ENCODE measurements at regions not wholly inside any gene's neighbourhood (a gene's known extent, or its start where the extent isn't known, plus 50 kb on each side); places are given as distances from the start of the nearest gene placed in this dataset.

DNA sequence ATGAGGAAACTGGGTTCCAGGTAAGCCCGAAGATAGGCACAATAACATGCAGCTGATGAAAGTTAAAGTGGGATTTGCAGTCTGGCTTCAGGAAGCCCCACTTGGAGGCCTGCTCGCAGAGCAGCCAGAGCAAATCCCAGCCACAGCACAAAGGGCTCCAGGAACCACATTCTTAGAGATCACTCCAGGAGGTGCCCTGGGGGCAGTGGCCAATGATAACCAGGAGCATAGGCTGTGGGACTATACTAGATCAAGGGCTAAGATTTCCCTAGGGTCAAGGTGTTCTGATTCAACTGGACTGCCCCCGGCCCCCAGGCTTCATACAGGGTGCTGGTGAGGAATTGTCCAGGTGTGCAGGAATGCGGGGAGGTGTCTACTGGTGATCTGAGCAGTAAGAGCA is 133.9 kb upstream of the PTPRT start:
- DNase-seq (no peak), ATAC-seq (no peak)
- intact Hi-C loops (cut with micrococcal nuclease) = no loop called here

DNA sequence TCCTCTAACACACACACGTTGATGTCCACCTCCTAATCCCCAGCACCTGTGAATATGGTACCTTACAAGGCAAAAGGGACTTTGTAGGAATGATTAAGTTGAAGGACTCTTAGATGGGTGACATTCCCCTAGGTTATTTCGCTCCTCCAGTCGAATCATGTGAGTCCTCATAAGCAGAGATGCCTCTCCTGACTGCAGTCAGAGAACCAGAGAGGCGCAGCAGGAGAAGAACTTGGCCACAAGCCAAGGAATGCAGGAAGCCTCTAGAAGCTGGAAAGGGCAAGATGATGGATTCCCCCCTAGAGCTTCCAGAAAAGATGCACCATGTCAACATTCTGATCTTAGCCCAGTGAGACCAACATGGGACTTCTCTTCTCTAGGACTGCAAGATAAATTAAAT is 133.1 kb upstream of the PTPRT start:
- intact Hi-C loops (cut with micrococcal nuclease) = no loop called here
- no peak for ATAC-seq
- DNase-seq = no peak

GRCh38 chr20:43320536-43320935 is 130.8 kb upstream of the PTPRT start:
- no peak for ATAC-seq
- intact Hi-C loops (cut with micrococcal nuclease) = no loop called here
- no peak for DNase-seq

GRCh38 chr20:43318755-43319297 is 129.1 kb upstream of the PTPRT start:
- ATAC-seq (no peak), DNase-seq (no peak)
- intact Hi-C loops (cut with micrococcal nuclease) = no loop called here

GRCh38 chr20:43316271-43316670 is 126.6 kb upstream of the PTPRT start:
- DNase-seq = no peak
- no peak for ATAC-seq
- intact Hi-C loops (cut with micrococcal nuclease) = no loop called here

DNA sequence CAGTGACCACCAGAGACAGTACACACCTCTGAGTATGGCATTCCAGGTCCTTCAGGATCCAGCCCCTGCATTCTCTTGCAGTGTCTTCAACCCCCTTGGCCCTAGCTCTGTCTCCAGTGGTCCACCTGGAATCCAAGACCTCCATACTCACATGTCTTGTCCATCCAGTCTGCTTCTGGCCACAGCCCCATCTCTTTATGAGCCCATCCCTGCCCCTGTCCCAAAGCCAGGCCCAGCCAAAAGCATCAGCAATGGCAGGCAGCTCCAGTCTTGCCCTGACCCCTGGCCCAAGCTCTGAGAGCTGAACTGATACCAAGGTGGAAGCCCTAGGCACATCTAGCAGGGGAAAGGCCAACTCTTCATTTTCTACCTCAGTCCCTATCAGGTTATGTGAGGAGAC is 119.6 kb upstream of the PTPRT start:
- DNase-seq = no peak
- no peak for ATAC-seq

GRCh38 chr20:43306837-43307236 is 117.1 kb upstream of the PTPRT start:
- intact Hi-C loops (cut with micrococcal nuclease) = no loop called here
- ATAC-seq (no peak), DNase-seq (no peak)

More for the DNA sequence above, 119.6 kb upstream of the PTPRT start:
- intact Hi-C loops (cut with micrococcal nuclease) = no loop called here

DNA sequence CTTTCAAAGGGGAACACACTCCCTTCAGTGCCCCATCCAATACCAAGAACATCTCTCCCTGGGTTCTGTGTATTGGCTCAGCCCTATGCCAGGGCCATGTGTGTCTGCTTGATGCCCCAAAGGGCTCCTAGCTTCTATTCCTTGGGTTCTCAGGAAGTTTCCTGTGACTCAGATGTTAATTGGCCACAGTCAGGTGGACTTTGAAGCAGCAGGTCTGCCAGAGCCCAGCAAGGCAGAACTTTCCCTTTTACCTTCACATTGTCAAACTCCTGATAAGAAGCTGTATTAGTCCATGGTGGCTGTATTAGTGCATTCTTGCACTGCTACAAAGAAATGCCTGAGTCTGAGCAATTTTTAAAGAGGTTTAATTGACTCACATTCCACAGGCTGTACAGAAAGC is 116.0 kb upstream of the PTPRT start:
- DNase-seq (no peak), ATAC-seq (no peak)
- intact Hi-C loops (cut with micrococcal nuclease) = no loop called here

DNA sequence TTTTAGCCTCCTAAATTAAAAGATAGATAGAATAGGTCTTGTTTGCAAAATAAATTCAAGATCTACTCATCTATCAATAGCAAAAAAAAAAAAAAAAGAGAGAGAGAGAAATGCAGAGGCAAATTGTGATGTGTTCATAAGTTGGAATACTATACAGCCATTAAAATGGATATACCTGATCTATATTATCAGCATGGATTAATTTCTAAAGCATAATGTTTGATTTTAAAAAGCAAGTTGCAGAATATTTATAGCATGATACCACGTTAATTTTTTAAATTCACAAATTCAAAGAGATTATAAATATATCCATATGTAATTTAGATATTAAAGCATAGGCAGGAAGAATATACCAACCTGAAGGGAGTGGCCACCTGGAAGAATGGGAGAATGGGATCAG is 114.9 kb upstream of the PTPRT start:
- DNase-seq = no peak
- ATAC-seq = no peak
- intact Hi-C loops (cut with micrococcal nuclease) = no loop called here

- ATAC-seq (no peak), DNase-seq (no peak)
- intact Hi-C loops (cut with micrococcal nuclease) = no loop called here
Measured at GRCh38 chr20:43302936-43303335, 113.2 kb upstream of the PTPRT start.

DNA sequence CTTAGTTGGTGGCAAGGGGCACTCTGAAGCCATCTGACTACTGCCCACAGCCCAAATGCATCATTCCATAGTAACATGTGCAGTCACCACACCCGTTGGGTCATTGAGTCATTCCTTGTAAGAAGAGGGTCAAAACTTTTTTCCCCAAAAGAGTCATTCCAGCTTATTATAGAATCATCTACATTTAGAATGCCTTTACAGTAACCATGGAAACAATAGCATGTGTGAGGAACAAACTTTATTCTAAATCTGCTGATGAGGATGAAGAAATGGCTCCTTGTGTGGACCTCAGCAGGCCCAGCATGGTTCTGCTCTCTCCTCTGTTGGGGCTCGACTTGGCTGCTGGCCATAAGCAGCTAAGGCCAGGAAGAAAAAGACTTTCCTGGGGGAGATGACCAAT is 111.2 kb upstream of the PTPRT start:
- no peak for DNase-seq
- intact Hi-C loops (cut with micrococcal nuclease) = no loop called here
- ATAC-seq = no peak

DNA sequence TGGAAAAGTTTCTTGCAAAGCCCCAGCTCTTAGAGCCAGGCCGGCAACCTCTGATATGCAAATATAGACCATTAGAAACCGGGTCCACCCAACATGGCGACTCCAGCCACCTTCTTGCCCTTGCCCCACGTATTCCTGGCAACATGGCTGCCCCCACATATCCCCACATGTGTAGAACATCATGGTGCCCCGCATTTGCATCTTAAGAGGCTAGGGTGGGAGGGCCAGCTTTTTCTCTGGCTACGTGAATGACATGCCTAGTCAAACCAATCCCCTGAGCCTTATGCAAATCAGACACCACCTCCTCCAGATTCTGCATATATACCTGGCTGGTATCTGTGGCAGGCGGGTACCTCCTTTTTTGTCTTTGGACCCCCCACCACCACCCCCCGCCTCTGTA is 106.1 kb upstream of the PTPRT start:
- intact Hi-C loops (cut with micrococcal nuclease) = no loop called here
- ATAC-seq (no peak), DNase-seq (no peak)

DNA sequence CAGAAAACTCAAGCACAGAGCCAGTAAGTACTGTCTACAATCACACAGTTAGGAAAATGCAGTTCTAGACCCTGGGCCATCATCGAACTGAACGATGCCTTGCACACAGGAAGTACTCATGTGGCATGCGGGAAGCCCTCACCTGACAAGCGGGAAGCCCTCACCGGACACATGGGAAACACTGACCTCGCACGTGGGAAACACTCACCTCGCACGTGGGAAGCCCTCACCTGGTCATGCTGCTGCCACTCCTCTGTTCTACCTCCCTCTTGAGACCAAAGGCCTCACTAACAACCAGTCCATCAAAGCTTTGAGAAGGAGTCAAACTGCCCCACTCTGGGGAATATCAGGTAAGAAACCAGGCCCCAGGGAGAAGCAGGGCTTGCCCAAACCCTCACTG is 105.6 kb upstream of the PTPRT start:
- ATAC-seq (no peak), DNase-seq (no peak)
- intact Hi-C loops (cut with micrococcal nuclease) = no loop called here

DNA sequence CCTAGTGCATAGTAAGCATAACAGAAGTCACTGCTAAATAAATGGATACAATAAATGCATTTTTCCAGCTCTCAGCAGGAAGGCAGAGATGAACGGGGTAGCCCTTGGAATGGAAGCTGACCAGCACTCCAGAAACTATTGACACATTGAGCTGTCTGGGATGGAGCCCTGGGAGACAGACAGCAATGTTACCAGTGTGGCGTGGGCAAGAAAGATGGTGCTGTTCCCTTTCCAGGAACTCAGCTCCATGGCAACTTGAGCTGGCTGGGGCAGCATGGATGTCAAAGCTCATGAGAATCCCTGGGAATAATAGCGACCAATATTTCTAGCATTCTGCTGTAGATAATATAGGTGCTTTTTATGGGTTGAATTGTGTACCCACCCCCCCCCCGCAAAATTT is 104.3 kb upstream of the PTPRT start:
- intact Hi-C loops (cut with micrococcal nuclease) = no loop called here
- DNase-seq (no peak), ATAC-seq (no peak)

- DNase-seq (no peak), ATAC-seq (no peak)
- intact Hi-C loops (cut with micrococcal nuclease) = no loop called here
Measured at GRCh38 chr20:43293068-43293786, 103.5 kb upstream of the PTPRT start.

- ATAC-seq = no peak
- intact Hi-C loops (cut with micrococcal nuclease) = no loop called here
- DNase-seq = no peak
Measured at GRCh38 chr20:43292222-43292621, 102.5 kb upstream of the PTPRT start.

GRCh38 chr20:43287637-43288036 is 97.9 kb upstream of the PTPRT start:
- DNase-seq (no peak), ATAC-seq (no peak)
- intact Hi-C loops (cut with micrococcal nuclease) = no loop called here

DNA sequence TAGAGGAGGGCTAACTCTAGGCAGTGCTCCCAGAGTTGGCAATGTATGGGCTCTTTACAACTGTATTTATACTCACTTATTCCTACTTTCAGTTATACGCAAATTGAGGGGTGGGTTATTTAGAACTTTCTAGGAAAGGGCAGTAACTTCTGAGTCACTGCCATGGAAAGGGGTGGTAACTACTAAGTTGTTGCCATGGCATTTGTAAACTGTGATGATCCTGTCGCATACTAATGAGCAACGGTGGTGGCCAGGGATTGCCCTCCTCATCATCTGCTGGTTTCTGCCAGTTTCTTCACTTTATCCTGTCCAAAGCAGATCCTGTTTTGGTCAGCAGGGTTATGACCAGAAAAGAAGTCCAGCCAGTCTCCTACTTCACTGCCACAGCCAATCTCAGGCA is 95.5 kb upstream of the PTPRT start:
- ATAC-seq (no peak), DNase-seq (no peak)
- intact Hi-C loops (cut with micrococcal nuclease) = no loop called here

- DNase-seq (no peak), ATAC-seq (no peak)
- intact Hi-C loops (cut with micrococcal nuclease) = no loop called here
Measured at GRCh38 chr20:43284486-43284885, 94.8 kb upstream of the PTPRT start.

- intact Hi-C loops (cut with micrococcal nuclease) = no loop called here
- ATAC-seq (no peak), DNase-seq (no peak)
Measured at GRCh38 chr20:43283126-43283525, 93.4 kb upstream of the PTPRT start.

GRCh38 chr20:43271980-43272379 is 82.3 kb upstream of the PTPRT start:
- intact Hi-C loops (cut with micrococcal nuclease) = no loop called here
- no peak for ATAC-seq
- DNase-seq = no peak

- ATAC-seq (no peak), DNase-seq (no peak)
- intact Hi-C loops (cut with micrococcal nuclease) = no loop called here
Measured at GRCh38 chr20:43265449-43265848, 75.7 kb upstream of the PTPRT start.
